ENCODE measurements at regions not wholly inside any gene's neighbourhood (a gene's known extent, or its start where the extent isn't known, plus 50 kb on each side); places are given as distances from the start of the nearest gene placed in this dataset.

DNA sequence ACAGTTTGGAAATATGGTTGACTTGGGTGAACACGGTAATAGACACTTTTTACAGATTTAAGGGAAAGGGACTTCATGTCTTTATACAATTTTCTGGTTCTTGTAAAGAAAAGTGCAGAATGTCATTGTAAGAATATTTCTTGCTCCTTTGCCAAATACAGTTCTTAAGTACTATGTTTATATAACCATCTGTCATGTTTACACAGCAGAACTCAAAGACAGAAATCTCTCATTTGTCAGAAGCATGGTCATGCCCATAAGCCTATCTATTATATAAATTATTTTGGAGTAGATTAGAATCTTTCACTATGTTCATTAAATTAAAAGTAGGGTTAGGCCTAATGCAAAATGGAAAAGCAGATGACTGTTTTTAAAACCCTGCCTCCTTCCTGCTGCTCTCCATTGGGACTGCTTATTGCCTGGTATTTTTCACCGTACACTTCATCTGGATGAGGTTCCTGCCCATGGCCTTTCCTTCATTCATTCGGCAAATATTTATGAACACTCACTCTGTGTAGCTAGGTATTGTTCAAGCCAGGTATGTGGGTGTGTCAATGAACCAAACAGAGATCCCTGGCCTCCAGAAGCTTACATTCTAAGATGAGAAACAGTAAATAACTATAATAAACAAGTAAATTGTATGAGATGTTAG is 558.1 kb downstream of the NR2F1-AS1 start:
- TF ChIP-seq, protein P1, sequence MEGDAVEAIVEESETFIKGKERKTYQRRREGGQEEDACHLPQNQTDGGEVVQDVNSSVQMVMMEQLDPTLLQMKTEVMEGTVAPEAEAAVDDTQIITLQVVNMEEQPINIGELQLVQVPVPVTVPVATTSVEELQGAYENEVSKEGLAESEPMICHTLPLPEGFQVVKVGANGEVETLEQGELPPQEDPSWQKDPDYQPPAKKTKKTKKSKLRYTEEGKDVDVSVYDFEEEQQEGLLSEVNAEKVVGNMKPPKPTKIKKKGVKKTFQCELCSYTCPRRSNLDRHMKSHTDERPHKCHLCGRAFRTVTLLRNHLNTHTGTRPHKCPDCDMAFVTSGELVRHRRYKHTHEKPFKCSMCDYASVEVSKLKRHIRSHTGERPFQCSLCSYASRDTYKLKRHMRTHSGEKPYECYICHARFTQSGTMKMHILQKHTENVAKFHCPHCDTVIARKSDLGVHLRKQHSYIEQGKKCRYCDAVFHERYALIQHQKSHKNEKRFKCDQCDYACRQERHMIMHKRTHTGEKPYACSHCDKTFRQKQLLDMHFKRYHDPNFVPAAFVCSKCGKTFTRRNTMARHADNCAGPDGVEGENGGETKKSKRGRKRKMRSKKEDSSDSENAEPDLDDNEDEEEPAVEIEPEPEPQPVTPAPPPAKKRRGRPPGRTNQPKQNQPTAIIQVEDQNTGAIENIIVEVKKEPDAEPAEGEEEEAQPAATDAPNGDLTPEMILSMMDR (IDR thresholded peaks at IDR 0.05): no peak
- TF ChIP-seq NR2C2 (CRISPR knock-in tag; IDR thresholded peaks at IDR 0.05) (no peak), CBFB (CRISPR knock-in tag; IDR thresholded peaks at IDR 0.05; ENCODE audit: low read depth) (no peak), ATF3 (CRISPR knock-in tag; conservative IDR thresholded peaks at IDR 0.05) (no peak), CREM (CRISPR knock-in tag; IDR thresholded peaks at IDR 0.05) (no peak), USF1 (CRISPR knock-in tag; IDR thresholded peaks at IDR 0.05) (no peak)
- TF ChIP-seq, protein P2, sequence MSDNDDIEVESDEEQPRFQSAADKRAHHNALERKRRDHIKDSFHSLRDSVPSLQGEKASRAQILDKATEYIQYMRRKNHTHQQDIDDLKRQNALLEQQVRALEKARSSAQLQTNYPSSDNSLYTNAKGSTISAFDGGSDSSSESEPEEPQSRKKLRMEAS (CRISPR knock-in tag; IDR thresholded peaks at IDR 0.05): no peak
